ENCODE measurements at regions not wholly inside any gene's neighbourhood (a gene's known extent, or its start where the extent isn't known, plus 50 kb on each side); places are given as distances from the start of the nearest gene placed in this dataset.

GRCh38 chr22:22032099-22032905 lies 49.7 kb upstream of the TOP3B start:
- intact Hi-C loops (cut with micrococcal nuclease), result no loop called here
- H3K27ac Mint-ChIP-seq (ENCODE audit: low read depth, unreplicated experiment), result no peak overlapping the region
- H3K36me3 Mint-ChIP-seq (ENCODE audit: insufficient read depth, unreplicated experiment), result no peaks in the 10 kb centered on the region
- H3K9me3 Mint-ChIP-seq (ENCODE audit: unreplicated experiment), result no peaks in the 10 kb centered on the region
- no peak for DNase-seq (ENCODE audit: unreplicated experiment)
- H3K4me3 Mint-ChIP-seq (ENCODE audit: unreplicated experiment), result no peak overlapping the region
- TF ChIP-seq CTCF (IDR thresholded peaks at IDR 0.05; ENCODE audit: unreplicated experiment), result no peak
- ChIA-PET POLR2A (no interaction called here), CTCF (interaction anchor here (0.5 to 1.5 kb wide), 4 partner anchors 10 to 165 kb away, joined by 3 read pairs; no protein-coding TSS in a partner anchor)
- peaks cover 44% of the 10 kb centered on the region for H3K27me3 Mint-ChIP-seq (ENCODE audit: insufficient read depth, unreplicated experiment)
- no peaks in the 10 kb centered on the region for H3K4me1 Mint-ChIP-seq (ENCODE audit: insufficient read depth, unreplicated experiment)
- no TSS peak for BruUV-seq (replicated peaks)

Measured in MCF 10A (cell line).